Glutamatergic neuron (in vitro differentiated cells): ENCODE measurements at regions not wholly inside any gene's neighbourhood (a gene's known extent, or its start where the extent isn't known, plus 50 kb on each side); places are given as distances from the start of the nearest gene placed in this dataset.

Experiments used
- DNase-seq: peaks from one replicate; pipeline ENCODE4 v3.0.0; 2022
- H3K27ac Mint-ChIP-seq: one replicate; pipeline ENCODE4 v1.8.0; 2020; ENCODE audit warnings: mild to moderate bottlenecking, mixed read lengths, inconsistent platforms; ENCODE audit not compliant: unreplicated experiment
- H3K27me3 Mint-ChIP-seq: one replicate; pipeline ENCODE4 v1.8.0; 2020; ENCODE audit warnings: mild to moderate bottlenecking, moderate library complexity, mixed read lengths, inconsistent platforms; ENCODE audit not compliant: unreplicated experiment
- H3K36me3 Mint-ChIP-seq: one replicate; pipeline ENCODE4 v1.8.0; 2020; ENCODE audit warnings: mild to moderate bottlenecking, mixed read lengths, inconsistent platforms; ENCODE audit not compliant: unreplicated experiment
- H3K4me1 Mint-ChIP-seq: one replicate; pipeline ENCODE4 v1.8.0; 2020; ENCODE audit warnings: mild to moderate bottlenecking, low read depth, mixed read lengths, inconsistent platforms; ENCODE audit not compliant: unreplicated experiment
- H3K4me3 Mint-ChIP-seq: one replicate; pipeline ENCODE4 v1.8.0; 2020; ENCODE audit warnings: mild to moderate bottlenecking, mixed read lengths, inconsistent platforms; ENCODE audit not compliant: unreplicated experiment
- H3K9me3 Mint-ChIP-seq: one replicate; pipeline ENCODE4 v1.8.0; 2020; ENCODE audit warnings: mild to moderate bottlenecking, moderate library complexity, mixed read lengths, inconsistent platforms; ENCODE audit not compliant: unreplicated experiment
- TF ChIP-seq, protein P1 (sequence below): fragments of 200-600 bp; sonication (generic); IDR thresholded peaks from one replicate; pipeline ENCODE4 v1.5.0; 2021; ENCODE audit not compliant: partially characterized antibody, unreplicated experiment

- no peak overlapping the region for H3K4me3 Mint-ChIP-seq
- TF ChIP-seq, protein P1, sequence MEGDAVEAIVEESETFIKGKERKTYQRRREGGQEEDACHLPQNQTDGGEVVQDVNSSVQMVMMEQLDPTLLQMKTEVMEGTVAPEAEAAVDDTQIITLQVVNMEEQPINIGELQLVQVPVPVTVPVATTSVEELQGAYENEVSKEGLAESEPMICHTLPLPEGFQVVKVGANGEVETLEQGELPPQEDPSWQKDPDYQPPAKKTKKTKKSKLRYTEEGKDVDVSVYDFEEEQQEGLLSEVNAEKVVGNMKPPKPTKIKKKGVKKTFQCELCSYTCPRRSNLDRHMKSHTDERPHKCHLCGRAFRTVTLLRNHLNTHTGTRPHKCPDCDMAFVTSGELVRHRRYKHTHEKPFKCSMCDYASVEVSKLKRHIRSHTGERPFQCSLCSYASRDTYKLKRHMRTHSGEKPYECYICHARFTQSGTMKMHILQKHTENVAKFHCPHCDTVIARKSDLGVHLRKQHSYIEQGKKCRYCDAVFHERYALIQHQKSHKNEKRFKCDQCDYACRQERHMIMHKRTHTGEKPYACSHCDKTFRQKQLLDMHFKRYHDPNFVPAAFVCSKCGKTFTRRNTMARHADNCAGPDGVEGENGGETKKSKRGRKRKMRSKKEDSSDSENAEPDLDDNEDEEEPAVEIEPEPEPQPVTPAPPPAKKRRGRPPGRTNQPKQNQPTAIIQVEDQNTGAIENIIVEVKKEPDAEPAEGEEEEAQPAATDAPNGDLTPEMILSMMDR = no peak
Observed at GRCh38 chr13:74274916-74275315, 140.7 kb upstream of the KLF12 start.

DNA sequence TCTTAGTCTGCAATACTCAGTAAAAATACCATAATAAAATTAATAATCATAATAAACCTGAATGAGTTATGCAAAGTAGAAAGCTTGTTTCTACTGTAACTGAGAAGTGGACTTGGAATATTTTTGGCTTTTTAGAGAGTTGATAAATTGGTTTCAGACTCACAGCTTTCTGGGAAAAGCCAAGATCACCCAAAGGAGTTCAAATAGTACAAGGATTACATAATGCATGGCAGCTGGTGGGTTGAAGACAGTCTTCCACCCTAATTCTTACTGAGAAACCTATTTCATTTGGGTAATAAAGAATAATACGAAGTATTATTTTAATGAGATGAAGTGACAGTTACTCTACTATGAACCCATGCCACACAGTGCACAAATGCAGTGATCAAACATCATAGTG, 139.4 kb upstream of the KLF12 start:
- no peak for DNase-seq
- Mint-ChIP-seq H3K4me3 (no peak overlapping the region), H3K9me3 (no peaks in the 10 kb centered on the region), H3K36me3 (no peaks in the 10 kb centered on the region), H3K27ac (no peak overlapping the region), H3K4me1 (no peaks in the 10 kb centered on the region), H3K27me3 (no peaks in the 10 kb centered on the region)
- TF ChIP-seq, protein P1 = no peak

More at GRCh38 chr13:74274916-74275315, 140.7 kb upstream of the KLF12 start:
- no peaks in the 10 kb centered on the region for H3K36me3 Mint-ChIP-seq
- H3K27ac Mint-ChIP-seq = no peak overlapping the region
- no peak for DNase-seq
- no peaks in the 10 kb centered on the region for H3K9me3 Mint-ChIP-seq
- no peaks in the 10 kb centered on the region for H3K27me3 Mint-ChIP-seq
- H3K4me1 Mint-ChIP-seq = no peaks in the 10 kb centered on the region

GRCh38 chr13:74272826-74273225, 138.6 kb upstream of the KLF12 start:
- Mint-ChIP-seq H3K4me1 (no peaks in the 10 kb centered on the region), H3K9me3 (no peaks in the 10 kb centered on the region), H3K4me3 (no peak overlapping the region), H3K36me3 (no peaks in the 10 kb centered on the region), H3K27me3 (no peaks in the 10 kb centered on the region), H3K27ac (no peak overlapping the region)
- TF ChIP-seq, protein P1 = no peak
- DNase-seq = no peak

GRCh38 chr13:74270018-74270417, 135.8 kb upstream of the KLF12 start:
- H3K4me3 Mint-ChIP-seq = no peak overlapping the region
- H3K36me3 Mint-ChIP-seq = peaks cover 2% of the 10 kb centered on the region
- H3K27ac Mint-ChIP-seq = no peak overlapping the region
- H3K9me3 Mint-ChIP-seq = no peaks in the 10 kb centered on the region
- TF ChIP-seq, protein P1 = no peak
- H3K27me3 Mint-ChIP-seq = no peaks in the 10 kb centered on the region
- H3K4me1 Mint-ChIP-seq = no peaks in the 10 kb centered on the region
- no peak for DNase-seq

GRCh38 chr13:74266861-74267260, 132.7 kb upstream of the KLF12 start:
- peaks cover 4% of the 10 kb centered on the region for H3K36me3 Mint-ChIP-seq
- TF ChIP-seq, protein P1 = no peak
- no peak overlapping the region for H3K4me3 Mint-ChIP-seq
- DNase-seq = no peak
- H3K27ac Mint-ChIP-seq = no peak overlapping the region
- no peaks in the 10 kb centered on the region for H3K27me3 Mint-ChIP-seq
- H3K4me1 Mint-ChIP-seq = no peaks in the 10 kb centered on the region
- H3K9me3 Mint-ChIP-seq = no peaks in the 10 kb centered on the region
